ENCODE measurements at regions not wholly inside any gene's neighbourhood (a gene's known extent, or its start where the extent isn't known, plus 50 kb on each side); places are given as distances from the start of the nearest gene placed in this dataset.

DNA sequence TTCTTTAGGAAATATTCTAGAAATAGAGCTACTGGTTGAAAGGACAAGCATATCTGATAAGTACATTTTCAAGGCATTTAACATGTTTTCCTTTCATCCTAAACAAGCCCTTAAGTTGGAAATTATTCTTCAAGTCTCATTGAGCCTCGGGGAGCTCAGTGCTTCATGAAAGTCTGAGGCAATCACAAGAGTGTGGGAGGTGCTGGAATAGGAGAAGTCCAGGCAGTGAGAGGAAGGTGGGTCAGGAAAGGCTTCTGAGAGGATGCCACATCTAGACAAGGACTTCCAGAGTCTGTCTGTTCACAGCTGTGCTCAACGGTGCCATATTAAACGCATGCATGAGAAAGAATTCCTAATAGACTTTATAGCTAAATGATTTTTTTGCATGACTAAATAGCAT lies 69.8 kb downstream of the CD83 start:
- no peak overlapping the region for H3K27ac ChIP-seq
- no peak overlapping the region for H3K9ac ChIP-seq
- no peak overlapping the region for H3K4me2 ChIP-seq (ENCODE audit: low read length)
- H3K4me1 ChIP-seq = no peaks in the 10 kb centered on the region
- no peak overlapping the region for H2AFZ ChIP-seq
- H3K9me3 ChIP-seq (ENCODE audit: control insufficient read depth, low read length) = no peaks in the 10 kb centered on the region
- no peaks in the 10 kb centered on the region for H3K27me3 ChIP-seq (ENCODE audit: control insufficient read depth, insufficient read depth, low read length)
- no peak overlapping the region for H3K4me3 ChIP-seq (ENCODE audit: low read depth, low read length)
- TF ChIP-seq, protein P1, sequence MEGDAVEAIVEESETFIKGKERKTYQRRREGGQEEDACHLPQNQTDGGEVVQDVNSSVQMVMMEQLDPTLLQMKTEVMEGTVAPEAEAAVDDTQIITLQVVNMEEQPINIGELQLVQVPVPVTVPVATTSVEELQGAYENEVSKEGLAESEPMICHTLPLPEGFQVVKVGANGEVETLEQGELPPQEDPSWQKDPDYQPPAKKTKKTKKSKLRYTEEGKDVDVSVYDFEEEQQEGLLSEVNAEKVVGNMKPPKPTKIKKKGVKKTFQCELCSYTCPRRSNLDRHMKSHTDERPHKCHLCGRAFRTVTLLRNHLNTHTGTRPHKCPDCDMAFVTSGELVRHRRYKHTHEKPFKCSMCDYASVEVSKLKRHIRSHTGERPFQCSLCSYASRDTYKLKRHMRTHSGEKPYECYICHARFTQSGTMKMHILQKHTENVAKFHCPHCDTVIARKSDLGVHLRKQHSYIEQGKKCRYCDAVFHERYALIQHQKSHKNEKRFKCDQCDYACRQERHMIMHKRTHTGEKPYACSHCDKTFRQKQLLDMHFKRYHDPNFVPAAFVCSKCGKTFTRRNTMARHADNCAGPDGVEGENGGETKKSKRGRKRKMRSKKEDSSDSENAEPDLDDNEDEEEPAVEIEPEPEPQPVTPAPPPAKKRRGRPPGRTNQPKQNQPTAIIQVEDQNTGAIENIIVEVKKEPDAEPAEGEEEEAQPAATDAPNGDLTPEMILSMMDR (IDR thresholded peaks at IDR 0.05) = no peak
- no peaks in the 10 kb centered on the region for H3K36me3 ChIP-seq (ENCODE audit: control insufficient read depth, insufficient read depth, low read length)
- H3K79me2 ChIP-seq = no peaks in the 10 kb centered on the region

DNA sequence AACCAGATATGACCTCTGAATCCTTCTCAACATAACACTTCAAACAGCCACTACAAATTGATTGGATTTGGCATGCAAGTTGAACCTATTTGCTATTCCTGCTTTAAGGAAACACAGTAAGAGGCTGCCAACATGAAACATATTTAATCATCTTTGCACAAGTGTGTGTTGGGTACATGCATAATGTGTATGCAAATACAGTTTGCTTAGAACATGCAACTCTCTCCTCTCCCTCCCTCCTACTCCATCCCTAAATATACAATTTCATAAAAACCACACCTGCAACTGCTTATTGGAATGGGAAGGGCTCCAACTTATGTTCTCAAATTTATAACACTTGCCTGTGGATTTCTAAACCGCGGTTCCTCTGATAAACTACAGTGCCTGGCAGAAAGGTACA lies 71.5 kb downstream of the CD83 start:
- no peaks in the 10 kb centered on the region for H3K79me2 ChIP-seq
- H2AFZ ChIP-seq = no peak overlapping the region
- H3K9me3 ChIP-seq (ENCODE audit: control insufficient read depth, low read length) = no peaks in the 10 kb centered on the region
- H3K27ac ChIP-seq = no peak overlapping the region
- H3K4me3 ChIP-seq (ENCODE audit: low read depth, low read length) = no peak overlapping the region
- TF ChIP-seq, protein P1 (IDR thresholded peaks at IDR 0.05) = no peak
- no peaks in the 10 kb centered on the region for H3K4me1 ChIP-seq
- no peak overlapping the region for H3K9ac ChIP-seq
- no peak overlapping the region for H3K4me2 ChIP-seq (ENCODE audit: low read length)
- H3K27me3 ChIP-seq (ENCODE audit: control insufficient read depth, insufficient read depth, low read length) = no peaks in the 10 kb centered on the region
- no peaks in the 10 kb centered on the region for H3K36me3 ChIP-seq (ENCODE audit: control insufficient read depth, insufficient read depth, low read length)

DNA sequence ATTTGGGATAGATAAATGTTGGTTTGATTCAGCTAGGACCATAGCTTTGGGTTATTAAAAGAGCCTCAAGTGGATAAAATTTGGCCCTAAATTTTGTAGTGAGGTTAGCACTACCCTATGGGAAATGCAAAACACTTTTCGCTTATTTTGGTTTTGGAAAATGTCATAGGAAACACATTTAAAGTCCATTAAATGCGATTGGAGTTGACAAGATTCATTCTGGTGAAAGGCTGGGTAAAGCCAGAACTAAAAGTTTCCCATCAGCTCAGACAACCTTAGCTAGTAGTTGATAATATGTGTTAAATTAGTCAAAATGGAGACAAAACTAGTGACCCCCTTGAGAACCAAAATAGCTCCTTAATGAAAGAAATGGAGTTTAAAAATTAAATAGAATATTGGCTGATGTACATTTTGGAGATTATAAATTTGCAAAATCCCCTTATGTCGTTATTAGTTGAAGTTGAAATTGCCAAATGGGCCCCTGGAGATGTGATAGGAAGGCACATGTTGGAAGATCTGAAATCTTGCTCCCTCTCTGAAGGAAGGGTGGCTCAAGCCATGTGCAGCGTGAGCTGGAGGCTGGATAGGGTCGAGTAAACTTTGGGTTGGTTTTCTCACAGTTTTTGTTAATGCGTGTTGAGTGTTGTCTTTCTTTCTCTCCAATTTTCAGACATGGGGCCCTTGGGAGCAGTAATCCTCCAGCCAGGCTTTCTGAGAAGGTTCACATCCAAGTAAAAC lies 72.8 kb downstream of the CD83 start:
- no peak overlapping the region for H3K4me3 ChIP-seq (ENCODE audit: low read depth, low read length)
- no peaks in the 10 kb centered on the region for H3K27me3 ChIP-seq (ENCODE audit: control insufficient read depth, insufficient read depth, low read length)
- H2AFZ ChIP-seq = no peak overlapping the region
- H3K4me2 ChIP-seq (ENCODE audit: low read length) = no peak overlapping the region
- no peak overlapping the region for H3K27ac ChIP-seq
- TF ChIP-seq, protein P1 (IDR thresholded peaks at IDR 0.05) = no peak
- no peaks in the 10 kb centered on the region for H3K36me3 ChIP-seq (ENCODE audit: control insufficient read depth, insufficient read depth, low read length)
- H3K9me3 ChIP-seq (ENCODE audit: control insufficient read depth, low read length) = no peaks in the 10 kb centered on the region
- H3K9ac ChIP-seq = no peak overlapping the region
- H3K79me2 ChIP-seq = no peaks in the 10 kb centered on the region
- H3K4me1 ChIP-seq = no peaks in the 10 kb centered on the region

DNA sequence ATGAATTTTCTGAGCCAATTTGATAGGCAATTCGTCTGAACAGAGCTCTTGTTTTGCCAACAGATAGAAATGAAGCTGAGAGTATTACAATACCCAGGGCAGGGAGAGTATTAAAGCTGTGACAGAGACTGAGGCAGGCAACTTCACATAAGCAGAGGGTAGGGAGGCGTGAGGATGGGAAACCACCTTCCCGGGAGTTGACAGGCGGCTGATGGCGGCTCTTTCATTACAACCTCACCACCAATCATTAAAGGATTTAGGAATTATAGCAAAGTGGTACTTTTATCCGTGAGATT lies 73.3 kb downstream of the CD83 start:
- Histone ChIP-seq H3K36me3 (ENCODE audit: control insufficient read depth, insufficient read depth, low read length) (no peaks in the 10 kb centered on the region), H3K27ac (no peak overlapping the region), H3K27me3 (ENCODE audit: control insufficient read depth, insufficient read depth, low read length) (no peaks in the 10 kb centered on the region), H3K79me2 (no peaks in the 10 kb centered on the region), H3K9me3 (ENCODE audit: control insufficient read depth, low read length) (no peaks in the 10 kb centered on the region), H3K9ac (no peak overlapping the region), H3K4me3 (ENCODE audit: low read depth, low read length) (no peak overlapping the region), H2AFZ (no peak overlapping the region), H3K4me1 (no peaks in the 10 kb centered on the region), H3K4me2 (ENCODE audit: low read length) (no peak overlapping the region)
- TF ChIP-seq, protein P1 (IDR thresholded peaks at IDR 0.05) = no peak

DNA sequence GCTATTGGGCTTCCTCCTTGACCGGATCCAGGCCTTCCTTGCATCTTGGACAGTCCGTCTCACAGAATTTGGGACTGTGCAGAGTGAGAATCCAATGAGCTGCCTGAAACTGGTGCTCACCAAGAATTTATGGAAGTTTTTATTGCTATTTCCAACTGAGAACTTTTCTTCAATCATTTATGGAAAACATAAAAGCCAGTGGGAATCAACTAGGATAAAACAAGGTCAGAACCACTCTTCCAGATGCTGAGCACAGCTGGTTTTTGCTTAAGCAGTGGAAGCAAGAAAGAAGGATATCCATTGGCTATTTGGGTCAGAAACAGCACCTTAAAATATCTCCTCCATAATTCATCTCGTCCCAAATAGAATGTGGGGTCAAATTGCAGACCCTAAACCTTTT lies 74.2 kb downstream of the CD83 start:
- Histone ChIP-seq H3K4me2 (ENCODE audit: low read length) (no peak overlapping the region), H3K9me3 (ENCODE audit: control insufficient read depth, low read length) (no peaks in the 10 kb centered on the region), H2AFZ (no peak overlapping the region), H3K4me3 (ENCODE audit: low read depth, low read length) (no peak overlapping the region), H3K4me1 (no peaks in the 10 kb centered on the region), H3K27ac (no peak overlapping the region), H3K36me3 (ENCODE audit: control insufficient read depth, insufficient read depth, low read length) (no peaks in the 10 kb centered on the region), H3K27me3 (ENCODE audit: control insufficient read depth, insufficient read depth, low read length) (no peaks in the 10 kb centered on the region), H3K9ac (no peak overlapping the region), H3K79me2 (no peaks in the 10 kb centered on the region)
- TF ChIP-seq, protein P1 (IDR thresholded peaks at IDR 0.05) = no peak

Data from parathyroid adenoma (tissue), 2 donors.